NCI-H748 (cell line): ENCODE measurements at regions not wholly inside any gene's neighbourhood (a gene's known extent, or its start where the extent isn't known, plus 50 kb on each side); places are given as distances from the start of the nearest gene placed in this dataset.
"Not testable (repeated sequence)": the region's sequence is repeated elsewhere in the genome, so short reads cannot be mapped to it uniquely, and the experiment has no call there.

Experiments used
- DNase-seq: peaks from one replicate; lab custom pipeline; 2025; ENCODE audit not compliant: unreplicated experiment; lab: John Stamatoyannopoulos, UW

- peak; percentile 45 for DNase-seq
These were observed 265.4 kb downstream of the INHBA start for GRCh38 chr7:41437257-41438196.

- DNase-seq: no peak
These were observed 266.8 kb downstream of the INHBA start for GRCh38 chr7:41436139-41436538.

GRCh38 chr7:41435020-41435419, 267.9 kb downstream of the INHBA start:
- not testable (repeated sequence) for DNase-seq

GRCh38 chr7:41431671-41432070, 271.2 kb downstream of the INHBA start:
- no peak for DNase-seq

- DNase-seq: no peak
These were observed 274.5 kb downstream of the INHBA start for GRCh38 chr7:41428381-41428780.

- DNase-seq: no peak
These were observed 277.0 kb downstream of the INHBA start for GRCh38 chr7:41425926-41426325.

GRCh38 chr7:41421056-41421455, 281.8 kb downstream of the INHBA start:
- no peak for DNase-seq

GRCh38 chr7:41420421-41420820, 282.5 kb downstream of the INHBA start:
- DNase-seq: no peak

- DNase-seq: no peak
These were observed 284.6 kb downstream of the INHBA start for GRCh38 chr7:41418337-41418736.

- no peak for DNase-seq
These were observed 286.7 kb downstream of the INHBA start for GRCh38 chr7:41416208-41416595.

- no peak for DNase-seq
These were observed 287.3 kb downstream of the INHBA start for GRCh38 chr7:41415471-41416207.

- DNase-seq: no peak
These were observed 287.8 kb downstream of the INHBA start for GRCh38 chr7:41415051-41415450.

GRCh38 chr7:41404375-41405074, 298.4 kb downstream of the INHBA start:
- no peak for DNase-seq

- no peak for DNase-seq
These were observed 299.6 kb downstream of the INHBA start for GRCh38 chr7:41403291-41403690.

GRCh38 chr7:41401833-41402232, 301.1 kb downstream of the INHBA start:
- no peak for DNase-seq

- no peak for DNase-seq
These were observed 303.7 kb downstream of the INHBA start for GRCh38 chr7:41399171-41399570.

GRCh38 chr7:41391818-41392217, 311.1 kb downstream of the INHBA start:
- no peak for DNase-seq

- not testable (repeated sequence) for DNase-seq
These were observed 314.0 kb downstream of the INHBA start for GRCh38 chr7:41388933-41389332.

GRCh38 chr7:41385996-41386395, 316.9 kb downstream of the INHBA start:
- DNase-seq: no peak

- DNase-seq: no peak
These were observed 318.5 kb downstream of the INHBA start for GRCh38 chr7:41384418-41384817.

- no peak for DNase-seq
These were observed 319.3 kb downstream of the INHBA start for GRCh38 chr7:41383596-41383995.

- no peak for DNase-seq
These were observed 324.7 kb downstream of the INHBA start for GRCh38 chr7:41378156-41378555.
